ENCODE measurements at regions not wholly inside any gene's neighbourhood (a gene's known extent, or its start where the extent isn't known, plus 50 kb on each side); places are given as distances from the start of the nearest gene placed in this dataset.

GRCh38 chr13:75231235-75231634 is 250.7 kb downstream of the TBC1D4 start:
- no peak for DNase-seq

- DNase-seq: peak; percentile 64
Measured at GRCh38 chr13:75226733-75227435, 255.1 kb downstream of the TBC1D4 start.

- peak; percentile 71 for DNase-seq
Measured at GRCh38 chr13:75226092-75226491, 255.9 kb downstream of the TBC1D4 start.

GRCh38 chr13:75225288-75226032 is 256.5 kb downstream of the TBC1D4 start:
- DNase-seq: no peak

- no peak for DNase-seq
Measured at GRCh38 chr13:75224053-75224742, 257.8 kb downstream of the TBC1D4 start.

GRCh38 chr13:75222031-75222430 is 259.9 kb downstream of the TBC1D4 start:
- no peak for DNase-seq

- no peak for DNase-seq
Measured at GRCh38 chr13:75220861-75221260, 261.1 kb downstream of the TBC1D4 start.

- DNase-seq: no peak
Measured at GRCh38 chr13:75220238-75220542, 261.8 kb downstream of the TBC1D4 start.

- peak; percentile 90 for DNase-seq
Measured at GRCh38 chr13:75219479-75220237, 262.3 kb downstream of the TBC1D4 start.

- DNase-seq: peak; percentile 69
Measured at GRCh38 chr13:75217949-75218348, 264.0 kb downstream of the TBC1D4 start.

GRCh38 chr13:75216038-75216437 is 265.9 kb downstream of the TBC1D4 start:
- peak; percentile 58 for DNase-seq

- DNase-seq: no peak
Measured at GRCh38 chr13:75214846-75215245, 267.1 kb downstream of the TBC1D4 start.

- DNase-seq: no peak
Measured at GRCh38 chr13:75202981-75203380, 279.0 kb downstream of the TBC1D4 start.

- DNase-seq: no peak
Measured at GRCh38 chr13:75197803-75198202, 284.2 kb downstream of the TBC1D4 start.

GRCh38 chr13:75196147-75196837 is 285.7 kb downstream of the TBC1D4 start:
- DNase-seq: no peak

GRCh38 chr13:75195495-75196146 is 286.3 kb downstream of the TBC1D4 start:
- no peak for DNase-seq

- no peak for DNase-seq
Measured at GRCh38 chr13:75194717-75195462, 287.1 kb downstream of the TBC1D4 start.

- no peak for DNase-seq
Measured at GRCh38 chr13:75186379-75186778, 295.6 kb downstream of the TBC1D4 start.

GRCh38 chr13:75181906-75182305 is 300.1 kb downstream of the TBC1D4 start:
- no peak for DNase-seq

GRCh38 chr13:75180805-75181455 is 301.0 kb downstream of the TBC1D4 start:
- DNase-seq: no peak

- no peak for DNase-seq
Measured at GRCh38 chr13:75178436-75178835, 303.5 kb downstream of the TBC1D4 start.
